GM10248 (cell line): ENCODE measurements at regions not wholly inside any gene's neighbourhood (a gene's known extent, or its start where the extent isn't known, plus 50 kb on each side); places are given as distances from the start of the nearest gene placed in this dataset.

Experiments used
- CTCF ChIA-PET: fragments of 300-600 bp; sonication (Branson Sonifier 250); formaldehyde crosslinking; extraction: SDS; loops from one replicate; lab custom pipeline; 2021; ENCODE audit warnings: antibody characterized with exemption; lab: Yijun Ruan, JAX
- POLR2A ChIA-PET: fragments of 350-650 bp; sonication (Branson Sonifier 250); formaldehyde crosslinking; extraction: SDS; loops from one replicate; lab custom pipeline; 2020; ENCODE audit warnings: antibody characterized with exemption; lab: Yijun Ruan, JAX
- DNase-seq: peaks from one replicate; pipeline ENCODE4 v3.0.0; 2012; ENCODE audit errors: extremely low spot score
- CTCF ChIP-seq: IDR thresholded peaks from 2 replicates; pipeline ENCODE4 v1.5.1; 2012; ENCODE audit warnings: mild to moderate bottlenecking, low read depth; ENCODE audit errors: extremely low read depth, missing control alignments, control extremely low read depth

GRCh38 chr4:148503681-148504080, 61.5 kb upstream of the NR3C2 start:
- POLR2A ChIA-PET, result no interaction called here
- no peak for TF ChIP-seq CTCF
- DNase-seq, result no peak
- CTCF ChIA-PET, result no interaction called here

DNA sequence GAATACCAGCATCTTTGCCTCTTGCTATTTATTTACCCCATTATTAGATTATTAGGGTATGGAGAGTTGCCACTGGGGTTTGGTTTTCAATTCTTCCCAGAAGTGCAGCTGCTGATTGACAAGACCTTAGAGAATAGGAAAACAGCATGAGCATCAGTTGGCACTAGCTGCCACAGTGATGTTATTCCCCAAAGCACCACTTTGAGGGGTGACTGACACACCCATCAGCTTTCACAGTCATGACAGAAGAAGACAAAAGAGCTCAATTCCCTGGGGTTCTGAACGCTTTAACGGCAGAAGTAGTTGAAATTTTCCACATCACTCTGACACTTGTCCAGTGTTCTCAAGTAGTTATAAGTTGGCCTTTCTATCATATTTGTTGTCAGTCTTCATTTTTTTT, 55.0 kb upstream of the NR3C2 start:
- ChIA-PET CTCF (interaction anchor here (1.0 kb wide), 1 partner anchor 9 kb away, joined by 3 read pairs; no protein-coding TSS in a partner anchor), POLR2A (no interaction called here)
- no peak for TF ChIP-seq CTCF
- no peak for DNase-seq

DNA sequence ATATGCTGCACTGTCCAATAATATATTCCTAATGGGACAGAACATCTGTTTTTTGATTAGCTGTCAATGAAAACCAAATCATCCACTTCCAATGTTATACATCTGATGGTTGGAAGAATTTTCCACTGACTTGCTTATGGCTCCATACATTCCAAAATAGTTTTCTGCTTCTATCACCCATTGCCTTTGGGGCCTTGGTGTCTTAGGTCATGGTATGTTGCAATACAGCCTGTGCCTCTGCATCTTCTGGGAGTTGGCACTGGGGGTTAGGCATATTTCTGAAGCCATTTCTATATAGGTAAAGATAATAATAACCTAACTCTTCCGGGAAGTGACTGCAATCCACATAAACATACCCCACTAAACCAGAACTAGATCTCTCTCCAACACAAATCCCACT, 53.2 kb upstream of the NR3C2 start:
- no peak for DNase-seq
- TF ChIP-seq CTCF, result no peak
- ChIA-PET POLR2A (no interaction called here), CTCF (no interaction called here)
